GM12891 (cell line): ENCODE measurements at regions not wholly inside any gene's neighbourhood (a gene's known extent, or its start where the extent isn't known, plus 50 kb on each side); places are given as distances from the start of the nearest gene placed in this dataset.

ENCODE experiments used
- PAX5 ChIP-seq: IDR thresholded peaks from 2 replicates; pipeline ENCODE4 v1.6.1; 2011; ENCODE audit warnings: low read length, moderate library complexity, mild to moderate bottlenecking; ENCODE audit not compliant: insufficient read depth, severe bottlenecking
- POLR2A ChIP-seq: IDR thresholded peaks from 2 replicates; pipeline ENCODE4 v1.6.1; 2011; ENCODE audit warnings: low read depth, low read length, control low read depth
- POLR2AphosphoS5 ChIP-seq: IDR thresholded peaks from 2 replicates; pipeline ENCODE4 v1.6.1; 2011; ENCODE audit warnings: low read depth, low read length, control low read depth
- SPI1 ChIP-seq: IDR thresholded peaks from 2 replicates; pipeline ENCODE4 v1.6.1; 2011; ENCODE audit warnings: low read depth, low read length, control low read depth

DNA sequence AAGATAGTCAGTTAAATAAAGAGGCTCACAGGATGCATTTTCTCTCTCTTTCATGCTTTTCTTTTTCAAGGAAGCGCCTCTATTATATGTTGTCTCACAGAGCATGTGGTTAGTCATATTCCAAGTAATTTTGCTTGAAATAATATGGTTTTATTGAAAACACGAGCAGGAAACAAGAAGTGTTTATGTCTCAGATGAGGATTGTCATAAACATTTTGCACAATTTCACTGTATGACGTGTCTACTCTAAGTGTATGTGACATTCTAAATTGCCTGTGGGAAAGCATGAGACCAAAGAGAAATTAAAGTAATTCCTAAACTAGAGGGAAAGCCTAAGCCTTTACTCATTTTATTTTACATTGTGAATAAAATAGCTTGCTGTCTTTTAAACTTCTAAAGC lies 818.6 kb downstream of the EPHA3 start:
- TF ChIP-seq SPI1 (no peak), POLR2A (no peak), PAX5 (no peak), POLR2AphosphoS5 (no peak)
